Hepatocyte (in vitro differentiated cells): ENCODE measurements at regions not wholly inside any gene's neighbourhood (a gene's known extent, or its start where the extent isn't known, plus 50 kb on each side); places are given as distances from the start of the nearest gene placed in this dataset.

Source experiments
- CTCF ChIP-seq: fragments of 200-600 bp; sonication (generic); IDR thresholded peaks from 2 replicates; pipeline ENCODE4 v1.5.1; 2016; ENCODE audit warnings: antibody characterized with exemption, mild to moderate bottlenecking; ENCODE audit not compliant: poor library complexity
- EZH2 ChIP-seq: fragments of 200-600 bp; sonication (generic); IDR thresholded peaks from 2 replicates; pipeline ENCODE4 v1.6.1; 2016; ENCODE audit warnings: antibody characterized with exemption, mild to moderate bottlenecking, borderline replicate concordance
- EZH2phosphoT487 ChIP-seq: fragments of 200-600 bp; sonication (generic); IDR thresholded peaks from one replicate; pipeline ENCODE4 v1.6.1; 2018; ENCODE audit warnings: antibody characterized with exemption, mild to moderate bottlenecking, low read depth, moderate library complexity; ENCODE audit not compliant: unreplicated experiment, severe bottlenecking

DNA sequence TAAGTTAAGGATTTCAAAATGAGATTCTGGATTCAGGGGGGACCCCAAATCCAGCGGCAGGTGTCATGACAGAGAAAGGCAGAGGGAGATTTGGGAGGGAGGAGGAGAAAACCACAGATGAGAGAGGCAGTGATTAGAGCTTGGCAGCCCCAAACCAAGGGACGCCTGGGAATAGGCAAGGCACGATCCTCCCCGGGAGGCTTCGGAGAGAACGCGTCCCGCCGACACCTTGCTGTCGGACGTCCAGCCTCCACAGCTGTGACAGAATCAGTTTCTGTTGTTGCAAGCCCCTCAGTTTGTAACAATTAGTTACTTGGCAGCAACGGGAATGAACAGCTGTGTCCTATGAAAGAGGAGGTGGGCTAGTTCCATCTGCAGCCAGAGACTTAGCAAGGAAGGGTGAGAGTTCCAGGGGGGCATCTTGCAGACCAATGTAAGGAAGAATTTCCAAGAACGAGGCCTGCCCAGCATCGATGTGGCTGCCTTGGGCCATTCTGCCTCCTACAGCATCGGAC is 110.7 kb upstream of the SDK2 start:
- TF ChIP-seq CTCF (no peak), EZH2phosphoT487 (no peak), EZH2 (no peak)
